ENCODE measurements at regions not wholly inside any gene's neighbourhood (a gene's known extent, or its start where the extent isn't known, plus 50 kb on each side); places are given as distances from the start of the nearest gene placed in this dataset.

GRCh38 chr2:34332813-34333212 lies 733.7 kb upstream of the FAM98A start:
- no peak for TF ChIP-seq CTCF (IDR thresholded peaks at IDR 0.05; ENCODE audit: insufficient read depth, low read depth, low read length, missing control alignments)
- no peak overlapping the region for H3K4me3 ChIP-seq (ENCODE audit: low read depth, low read length)
- DNase-seq (ENCODE audit: low read depth), result no peak

- DNase-seq (ENCODE audit: low read depth), result no peak
- TF ChIP-seq CTCF (IDR thresholded peaks at IDR 0.05; ENCODE audit: insufficient read depth, low read depth, low read length, missing control alignments), result no peak
- no peak overlapping the region for H3K4me3 ChIP-seq (ENCODE audit: low read depth, low read length)
These were observed 721.0 kb upstream of the FAM98A start for GRCh38 chr2:34320056-34320455.

- no peak for DNase-seq (ENCODE audit: low read depth)
- no peak overlapping the region for H3K4me3 ChIP-seq (ENCODE audit: low read depth, low read length)
- TF ChIP-seq CTCF (IDR thresholded peaks at IDR 0.05; ENCODE audit: insufficient read depth, low read depth, low read length, missing control alignments), result no peak
These were observed 718.7 kb upstream of the FAM98A start for GRCh38 chr2:34317797-34318196.

GRCh38 chr2:34316788-34317187 lies 717.7 kb upstream of the FAM98A start:
- no peak for DNase-seq (ENCODE audit: low read depth)
- no peak overlapping the region for H3K4me3 ChIP-seq (ENCODE audit: low read depth, low read length)
- TF ChIP-seq CTCF (IDR thresholded peaks at IDR 0.05; ENCODE audit: insufficient read depth, low read depth, low read length, missing control alignments), result no peak

- no peak for DNase-seq (ENCODE audit: low read depth)
- no peak overlapping the region for H3K4me3 ChIP-seq (ENCODE audit: low read depth, low read length)
- no peak for TF ChIP-seq CTCF (IDR thresholded peaks at IDR 0.05; ENCODE audit: insufficient read depth, low read depth, low read length, missing control alignments)
These were observed 712.7 kb upstream of the FAM98A start for GRCh38 chr2:34311816-34312215.

- no peak for TF ChIP-seq CTCF (IDR thresholded peaks at IDR 0.05; ENCODE audit: insufficient read depth, low read depth, low read length, missing control alignments)
- DNase-seq (ENCODE audit: low read depth), result no peak
- H3K4me3 ChIP-seq (ENCODE audit: low read depth, low read length), result no peak overlapping the region
These were observed 709.0 kb upstream of the FAM98A start for GRCh38 chr2:34308140-34308539.

- H3K4me3 ChIP-seq (ENCODE audit: low read depth, low read length), result no peak overlapping the region
- no peak for TF ChIP-seq CTCF (IDR thresholded peaks at IDR 0.05; ENCODE audit: insufficient read depth, low read depth, low read length, missing control alignments)
- no peak for DNase-seq (ENCODE audit: low read depth)
These were observed 708.5 kb upstream of the FAM98A start for GRCh38 chr2:34307636-34308035.

Measured in GM12865 (cell line).